Caco-2 (cell line): ENCODE measurements at regions not wholly inside any gene's neighbourhood (a gene's known extent, or its start where the extent isn't known, plus 50 kb on each side); places are given as distances from the start of the nearest gene placed in this dataset.
A peak's percentile ranks its signal among the peaks of the same experiment; 100 is the strongest.

Experiments used
- BruUV-seq: library from RNA; stranded (reverse); fragments of 400-500 nt; replicated peaks from 2 replicates; lab custom pipeline; 2021; lab: Mats Ljungman, UMichigan
- CTCF ChIA-PET: fragments of 300-600 bp; sonication (Branson Sonifier 250); formaldehyde crosslinking; loops from one replicate; lab custom pipeline; 2022; ENCODE audit warnings: antibody characterized with exemption; lab: Charles Lee
- POLR2A ChIA-PET: fragments of 300-600 bp; sonication (Branson Sonifier 250); formaldehyde crosslinking; loops from one replicate; lab custom pipeline; 2022; ENCODE audit warnings: antibody characterized with exemption; lab: Charles Lee
- DNase-seq, 2 experiments: peaks; one replicate each; pipeline versions ENCODE4 v3.0.0 to v3.0.0-alpha.2; 2020 to 2022
- H3K27me3 ChIP-seq: replicated peaks from 2 replicates; pipeline ENCODE4 v1.6.0; 2011; ENCODE audit warnings: low read length; ENCODE audit not compliant: control insufficient read depth, insufficient read depth
- H3K36me3 ChIP-seq: 2 replicates; pipeline ENCODE4 v1.5.1; 2011; ENCODE audit warnings: low read length; ENCODE audit not compliant: control insufficient read depth, insufficient read depth
- H3K4me1 ChIP-seq: fragments of 250-450 bp; sonication (Bioruptor Pico); 2 replicates; pipeline ENCODE4 v1.5.1; 2020; ENCODE audit warnings: mild to moderate bottlenecking
- H3K4me3 ChIP-seq: 2 replicates; pipeline ENCODE4 v1.5.1; 2011; ENCODE audit warnings: low read depth, mild to moderate bottlenecking, control low read depth, low read length
- H3K9me3 ChIP-seq: fragments of 250-450 bp; sonication (Bioruptor Pico); 2 replicates; pipeline ENCODE4 v1.5.1; 2020; ENCODE audit warnings: mild to moderate bottlenecking, moderate library complexity
- H3K27ac Mint-ChIP-seq: one replicate; pipeline ENCODE4 v1.8.0; 2022; ENCODE audit warnings: mixed read lengths; ENCODE audit not compliant: unreplicated experiment
- H3K27me3 Mint-ChIP-seq: one replicate; pipeline ENCODE4 v1.8.0; 2022; ENCODE audit warnings: mixed read lengths; ENCODE audit not compliant: insufficient read depth, unreplicated experiment
- H3K36me3 Mint-ChIP-seq: one replicate; pipeline ENCODE4 v1.8.0; 2022; ENCODE audit warnings: mild to moderate bottlenecking, mixed read lengths; ENCODE audit not compliant: insufficient read depth, unreplicated experiment
- H3K4me1 Mint-ChIP-seq: one replicate; pipeline ENCODE4 v1.8.0; 2022; ENCODE audit warnings: low read depth, mixed read lengths; ENCODE audit not compliant: unreplicated experiment
- H3K4me3 Mint-ChIP-seq: one replicate; pipeline ENCODE4 v1.8.0; 2022; ENCODE audit warnings: mild to moderate bottlenecking, moderate library complexity, mixed read lengths; ENCODE audit not compliant: unreplicated experiment
- H3K9me3 Mint-ChIP-seq: one replicate; pipeline ENCODE4 v1.8.0; 2022; ENCODE audit warnings: mixed read lengths; ENCODE audit not compliant: unreplicated experiment
- intact Hi-C: fragments of 100-400 bp; cut with micrococcal nuclease; formaldehyde crosslinking; loops from one replicate; pipeline ENCODE4 v1.10.0; 2022; ENCODE audit not compliant: unreplicated experiment
- TF ChIP-seq, protein P1 (sequence below), 2 experiments: fragments of 200-600 bp in 1 of 2; IDR thresholded peaks; 1 replicate in 1 of 2; 2 replicates in 1 of 2; pipeline versions ENCODE4 v1.5.1 to v1.8.0; 2011 to 2022; ENCODE audit warnings: antibody characterized with exemption in 1 of 2, control low read depth in 1 of 2, inconsistent platforms in 1 of 2, low read depth in 1 of 2, low read length in 1 of 2, mild to moderate bottlenecking in 1 of 2, moderate library complexity in 1 of 2; ENCODE audit not compliant: insufficient read depth in 1 of 2, severe bottlenecking in 1 of 2, unreplicated experiment in 1 of 2

DNA sequence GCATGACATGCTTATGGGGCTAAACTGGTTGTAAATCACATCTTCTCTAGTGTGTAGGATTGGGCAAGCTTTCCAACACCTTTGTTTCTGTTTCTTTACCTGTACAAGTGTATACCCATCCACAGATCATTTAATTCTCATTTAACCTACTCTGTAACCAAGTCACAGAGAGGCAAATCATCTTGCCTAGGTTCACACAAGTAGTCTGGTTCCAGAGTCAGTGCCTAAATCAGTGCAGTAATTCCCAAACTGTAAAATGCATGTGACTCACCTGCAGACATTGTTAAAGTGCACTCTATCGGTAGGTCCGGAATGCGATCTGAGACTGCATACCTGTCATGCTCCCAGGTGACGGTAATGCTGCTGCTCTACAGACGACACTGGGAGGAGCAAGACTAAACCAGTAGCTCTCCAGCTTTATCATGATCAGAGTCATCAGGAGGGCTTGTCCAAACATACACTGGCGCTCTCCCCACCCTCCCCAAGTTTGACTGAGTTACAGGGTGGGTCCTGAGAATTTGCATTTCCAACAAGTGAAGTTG, 107.9 kb upstream of the FREM1 start:
- H3K4me3 Mint-ChIP-seq: peak overlapping the region; percentile 44
- BruUV-seq: no TSS peak
- no peaks in the 10 kb centered on the region for H3K9me3 ChIP-seq
- H3K36me3 ChIP-seq: no peaks in the 10 kb centered on the region
- intact Hi-C loops: loop anchor here (1.0 kb wide), 1 partner anchor 117 kb away; no protein-coding TSS in a partner anchor
- no peaks in the 10 kb centered on the region for H3K9me3 Mint-ChIP-seq
- no peaks in the 10 kb centered on the region for H3K4me1 Mint-ChIP-seq
- H3K27me3 Mint-ChIP-seq: no peaks in the 10 kb centered on the region
- POLR2A ChIA-PET: no interaction called here
- peak; percentile 55 to 67 for DNase-seq
- H3K27ac Mint-ChIP-seq: no peak overlapping the region
- TF ChIP-seq, protein P1, sequence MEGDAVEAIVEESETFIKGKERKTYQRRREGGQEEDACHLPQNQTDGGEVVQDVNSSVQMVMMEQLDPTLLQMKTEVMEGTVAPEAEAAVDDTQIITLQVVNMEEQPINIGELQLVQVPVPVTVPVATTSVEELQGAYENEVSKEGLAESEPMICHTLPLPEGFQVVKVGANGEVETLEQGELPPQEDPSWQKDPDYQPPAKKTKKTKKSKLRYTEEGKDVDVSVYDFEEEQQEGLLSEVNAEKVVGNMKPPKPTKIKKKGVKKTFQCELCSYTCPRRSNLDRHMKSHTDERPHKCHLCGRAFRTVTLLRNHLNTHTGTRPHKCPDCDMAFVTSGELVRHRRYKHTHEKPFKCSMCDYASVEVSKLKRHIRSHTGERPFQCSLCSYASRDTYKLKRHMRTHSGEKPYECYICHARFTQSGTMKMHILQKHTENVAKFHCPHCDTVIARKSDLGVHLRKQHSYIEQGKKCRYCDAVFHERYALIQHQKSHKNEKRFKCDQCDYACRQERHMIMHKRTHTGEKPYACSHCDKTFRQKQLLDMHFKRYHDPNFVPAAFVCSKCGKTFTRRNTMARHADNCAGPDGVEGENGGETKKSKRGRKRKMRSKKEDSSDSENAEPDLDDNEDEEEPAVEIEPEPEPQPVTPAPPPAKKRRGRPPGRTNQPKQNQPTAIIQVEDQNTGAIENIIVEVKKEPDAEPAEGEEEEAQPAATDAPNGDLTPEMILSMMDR (IDR thresholded peaks at IDR 0.05; ENCODE audit: insufficient read depth in 1 of 2, low read depth in 1 of 2, low read length in 1 of 2, severe bottlenecking in 1 of 2, unreplicated experiment in 1 of 2): peak in 1 of 2 experiments; percentile 19
- H3K4me3 ChIP-seq: no peak overlapping the region
- CTCF ChIA-PET: no interaction called here
- no peaks in the 10 kb centered on the region for H3K27me3 ChIP-seq
- no peaks in the 10 kb centered on the region for H3K36me3 Mint-ChIP-seq
- peaks cover 4% of the 10 kb centered on the region; the same call in 1 of the 2 replicates for H3K4me1 ChIP-seq

GRCh38 chr9:15010581-15010980, 100.4 kb upstream of the FREM1 start:
- TF ChIP-seq, protein P1 (IDR thresholded peaks at IDR 0.05; ENCODE audit: insufficient read depth in 1 of 2, low read depth in 1 of 2, low read length in 1 of 2, severe bottlenecking in 1 of 2, unreplicated experiment in 1 of 2): no peak
- intact Hi-C loops: no loop called here
- ChIA-PET POLR2A (no interaction called here), CTCF (no interaction called here)
- Mint-ChIP-seq H3K4me1 (no peaks in the 10 kb centered on the region), H3K4me3 (no peak overlapping the region), H3K36me3 (no peaks in the 10 kb centered on the region), H3K27ac (no peak overlapping the region), H3K27me3 (no peaks in the 10 kb centered on the region), H3K9me3 (no peaks in the 10 kb centered on the region)
- no peaks in the 10 kb centered on the region for H3K36me3 ChIP-seq
- H3K27me3 ChIP-seq: no peaks in the 10 kb centered on the region
- H3K4me1 ChIP-seq: no peaks in the 10 kb centered on the region
- H3K9me3 ChIP-seq: no peaks in the 10 kb centered on the region
- BruUV-seq: no TSS peak
- H3K4me3 ChIP-seq: no peak overlapping the region
- DNase-seq: no peak

DNA sequence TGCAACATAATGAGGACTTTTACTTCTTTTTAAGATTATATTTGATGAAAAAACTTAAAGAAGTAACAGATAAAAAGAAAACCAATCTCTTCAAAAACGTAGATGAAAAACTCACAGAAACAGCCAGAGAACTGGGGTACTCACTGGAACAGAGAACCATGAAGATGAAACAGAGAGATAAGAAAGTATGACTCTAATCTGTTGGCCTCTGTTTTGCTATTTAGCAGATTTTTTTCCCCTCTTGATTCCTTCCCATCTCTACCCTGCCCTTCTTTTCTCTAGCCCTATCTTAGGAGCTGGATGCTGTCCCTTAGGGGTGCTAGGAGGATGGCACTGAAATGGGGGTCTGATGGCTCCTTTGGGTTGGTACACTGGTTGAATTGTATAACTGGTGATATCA, 97.5 kb upstream of the FREM1 start:
- intact Hi-C loops: no loop called here
- TF ChIP-seq, protein P1 (IDR thresholded peaks at IDR 0.05; ENCODE audit: insufficient read depth in 1 of 2, low read depth in 1 of 2, low read length in 1 of 2, severe bottlenecking in 1 of 2, unreplicated experiment in 1 of 2): no peak
- Histone ChIP-seq H3K4me3 (no peak overlapping the region), H3K27me3 (no peaks in the 10 kb centered on the region), H3K36me3 (no peaks in the 10 kb centered on the region), H3K4me1 (no peaks in the 10 kb centered on the region), H3K9me3 (no peaks in the 10 kb centered on the region)
- CTCF ChIA-PET: no interaction called here
- no peaks in the 10 kb centered on the region for H3K36me3 Mint-ChIP-seq
- no peaks in the 10 kb centered on the region for H3K9me3 Mint-ChIP-seq
- H3K27ac Mint-ChIP-seq: no peak overlapping the region
- no peaks in the 10 kb centered on the region for H3K27me3 Mint-ChIP-seq
- DNase-seq: no peak
- BruUV-seq: no TSS peak
- POLR2A ChIA-PET: no interaction called here
- H3K4me1 Mint-ChIP-seq: no peaks in the 10 kb centered on the region
- H3K4me3 Mint-ChIP-seq: no peak overlapping the region
